K562 (cell line): ENCODE measurements at regions not wholly inside any gene's neighbourhood (a gene's known extent, or its start where the extent isn't known, plus 50 kb on each side); places are given as distances from the start of the nearest gene placed in this dataset.

Experiments used
- ATAC-seq: fragments of 200-7000 bp; cut with Tn5 transposase; 3 replicates; pipeline ENCODE4 v1.9.1; 2020; ENCODE audit warnings: moderate library complexity
- BruUV-seq: library from RNA; stranded (reverse); fragments of 400-500 nt; replicated peaks from 2 replicates; lab custom pipeline; 2021; lab: Mats Ljungman, UMichigan
- CTCF ChIA-PET: fragments of 300-600 bp; formaldehyde crosslinking; extraction: SDS; loops from one replicate; lab custom pipeline; 2021; ENCODE audit warnings: low intra/inter-chr PET ratio; lab: Yijun Ruan, JAX
- POLR2A ChIA-PET: fragments of 300-600, 350-650 bp; sonication (Branson Sonifier 250); formaldehyde crosslinking; extraction: SDS; loops from one replicate; lab custom pipeline; 2021; ENCODE audit warnings: antibody characterized with exemption, inconsistent platforms; lab: Yijun Ruan, JAX
- DNase-seq, 4 experiments: peaks; one replicate each; pipeline versions ENCODE4 v3.0.0 to v3.0.0-alpha.2; 2011 to 2018; ENCODE audit warnings: low spot score in 3 of 4, mixed read lengths in 3 of 4; ENCODE audit errors: extremely low read depth in 1 of 4
- FAIRE-seq: peaks from 2 replicates; lab custom pipeline; 2011; peaks lifted over from hg19 to GRCh38; lab: Jason Lieb, UNC
- H2AFZ ChIP-seq: 2 replicates; pipeline ENCODE4 v1.6.0; 2011; ENCODE audit warnings: low read depth, low read length, control low read depth, inconsistent platforms
- H3K27ac ChIP-seq: fragments of 200-600 bp; 3 replicates; pipeline ENCODE4 v1.8.0; 2011; ENCODE audit warnings: low read depth, mild to moderate bottlenecking, control low read depth, inconsistent platforms, low read length, moderate library complexity, mixed read lengths; ENCODE audit errors: extremely low read depth
- H3K27me3 ChIP-seq, 2 experiments: fragments of 300-600 bp in 1 of 2; 2 replicates in 1 of 2; 3 replicates in 1 of 2; pipeline versions ENCODE4 v1.6.0 to v1.8.0; 2011; ENCODE audit warnings: inconsistent platforms in 2 of 2, low read length in 2 of 2, mild to moderate bottlenecking in 1 of 2, mixed read lengths in 1 of 2, moderate library complexity in 1 of 2; ENCODE audit not compliant: control insufficient read depth in 2 of 2, insufficient read depth in 2 of 2
- H3K36me3 ChIP-seq: fragments of 300-600 bp; 3 replicates; pipeline ENCODE4 v1.8.0; 2011; ENCODE audit warnings: mild to moderate bottlenecking, low read length, inconsistent platforms; ENCODE audit not compliant: control insufficient read depth, insufficient read depth
- H3K4me1 ChIP-seq, 2 experiments: fragments of 200-600 bp in 1 of 2; replicated peaks in 1 of 2; 2 replicates in 1 of 2; 3 replicates in 1 of 2; pipeline versions ENCODE4 v1.5.1 to v1.8.0; 2011; ENCODE audit warnings: inconsistent platforms in 2 of 2, low read length in 2 of 2, mild to moderate bottlenecking in 1 of 2, mixed read lengths in 1 of 2, moderate library complexity in 1 of 2; ENCODE audit not compliant: control insufficient read depth in 2 of 2, insufficient read depth in 2 of 2
- H3K4me2 ChIP-seq: 2 replicates; pipeline ENCODE4 v1.6.1; 2011; ENCODE audit warnings: low read length, control low read depth, inconsistent platforms, mixed read lengths; ENCODE audit not compliant: insufficient read depth
- H3K4me3 ChIP-seq: fragments of 200-600 bp; sonication (generic), shearing (Covaris generic); 2 replicates; pipeline ENCODE4 v1.5.1; 2016; ENCODE audit warnings: control low read depth, inconsistent platforms
- H3K79me2 ChIP-seq: fragments of 200-600 bp; 3 replicates; pipeline ENCODE4 v1.8.0; 2011; ENCODE audit warnings: low read length, inconsistent platforms; ENCODE audit not compliant: control insufficient read depth, insufficient read depth
- H3K9ac ChIP-seq, 2 experiments: 2 replicates each; pipeline versions ENCODE4 v1.6.0 to v1.6.1; 2011; ENCODE audit warnings: low read depth in 2 of 2, low read length in 2 of 2, control low read depth in 1 of 2, inconsistent platforms in 1 of 2, mild to moderate bottlenecking in 1 of 2, mixed read lengths in 1 of 2; ENCODE audit not compliant: insufficient read depth in 1 of 2
- H3K9me1 ChIP-seq: one replicate; pipeline ENCODE4 v1.6.0; 2011; ENCODE audit warnings: inconsistent platforms, mild to moderate bottlenecking, low read length, moderate library complexity; ENCODE audit not compliant: control insufficient read depth, insufficient read depth
- H3K9me3 ChIP-seq: replicated peaks from 2 replicates; pipeline ENCODE4 v1.5.1; 2011; ENCODE audit warnings: low read depth, low read length, inconsistent platforms; ENCODE audit not compliant: control insufficient read depth, insufficient read depth
- H4K20me1 ChIP-seq: replicated peaks from 2 replicates; pipeline ENCODE4 v1.6.1; 2011; ENCODE audit warnings: low read length, inconsistent platforms, mixed read lengths; ENCODE audit not compliant: control insufficient read depth, insufficient read depth
- ERF ChIP-seq: fragments of 450-650 bp; formaldehyde crosslinking; IDR thresholded peaks from 2 replicates; pipeline ENCODE4 v1.4.0; 2020; ENCODE audit warnings: mild to moderate bottlenecking, mixed read lengths
- NEUROD1 ChIP-seq: fragments of 150-350 bp; IDR thresholded peaks from 2 replicates; pipeline ENCODE4 v1.6.1; 2014; ENCODE audit warnings: borderline replicate concordance, low read length, low read depth; ENCODE audit not compliant: partially characterized antibody
- PHF8 ChIP-seq: fragments of 200-600 bp; sonication (generic); IDR thresholded peaks from 2 replicates; pipeline ENCODE4 v1.6.1; 2012; ENCODE audit warnings: mixed run types, mild to moderate bottlenecking, inconsistent platforms, low read length, moderate library complexity, borderline replicate concordance
- PHTF2 ChIP-seq: fragments of 250-450 bp; sonication (Bioruptor Pico); IDR thresholded peaks from 2 replicates; pipeline ENCODE4 v1.5.0; 2021; ENCODE audit warnings: mild to moderate bottlenecking
- TAF7 ChIP-seq: fragments of 450-650 bp; IDR thresholded peaks from 2 replicates; pipeline ENCODE4 v1.6.1; 2016; ENCODE audit warnings: missing genetic modification characterization, missing compliant biosample characterization
- ZBTB17 ChIP-seq: fragments of 450-650 bp; formaldehyde crosslinking; IDR thresholded peaks from 2 replicates; pipeline ENCODE4 v1.4.0; 2020; ENCODE audit warnings: mild to moderate bottlenecking
- ZNF444 ChIP-seq: fragments of 250-450 bp; sonication (Bioruptor Pico); IDR thresholded peaks from 2 replicates; pipeline ENCODE4 v1.4.0; 2020; ENCODE audit warnings: mild to moderate bottlenecking, moderate library complexity
- ZNF583 ChIP-seq: fragments of 250-450 bp; sonication (Bioruptor Pico); IDR thresholded peaks from 2 replicates; pipeline ENCODE4 v1.4.0; 2020
- WGBS: fragments of 100-300 bp; shearing (Covaris generic); methylation state at CpG from one replicate; pipeline ENCODE4 v1.1.6; 2016; ENCODE audit warnings: low coverage, mixed read lengths; ENCODE audit not compliant: insufficient coverage; ENCODE audit errors: missing lambda C conversion rate; 5-methylcytosine and 5-hydroxymethylcytosine counted together
- in situ Hi-C: fragments of 300-500 bp; cut with MboI; formaldehyde crosslinking; loops from 4 replicates; pipeline ENCODE4 v1.15.0; 2018; ENCODE audit warnings: inconsistent platforms, mixed read lengths
- intact Hi-C: fragments of 100-400 bp; cut with micrococcal nuclease; formaldehyde crosslinking; loops from 2 replicates; pipeline ENCODE4 v1.14.2; 2022
- TF ChIP-seq, protein P1 (sequence below): fragments of 450-650 bp; IDR thresholded peaks from 2 replicates; pipeline ENCODE4 v1.6.1; 2016
- TF ChIP-seq, protein P2 (sequence below): fragments of 250-450 bp; sonication (Bioruptor Pico); IDR thresholded peaks from 2 replicates; pipeline ENCODE4 v1.8.0; 2021; ENCODE audit warnings: borderline replicate concordance, mild to moderate bottlenecking, moderate library complexity; ENCODE audit not compliant: poor library complexity, severe bottlenecking
- TF ChIP-seq, protein P3 (sequence below): IDR thresholded peaks from 3 replicates; pipeline ENCODE4 v1.6.1; 2011; ENCODE audit warnings: borderline replicate concordance, mild to moderate bottlenecking; ENCODE audit not compliant: insufficient read length, insufficient read depth

DNA sequence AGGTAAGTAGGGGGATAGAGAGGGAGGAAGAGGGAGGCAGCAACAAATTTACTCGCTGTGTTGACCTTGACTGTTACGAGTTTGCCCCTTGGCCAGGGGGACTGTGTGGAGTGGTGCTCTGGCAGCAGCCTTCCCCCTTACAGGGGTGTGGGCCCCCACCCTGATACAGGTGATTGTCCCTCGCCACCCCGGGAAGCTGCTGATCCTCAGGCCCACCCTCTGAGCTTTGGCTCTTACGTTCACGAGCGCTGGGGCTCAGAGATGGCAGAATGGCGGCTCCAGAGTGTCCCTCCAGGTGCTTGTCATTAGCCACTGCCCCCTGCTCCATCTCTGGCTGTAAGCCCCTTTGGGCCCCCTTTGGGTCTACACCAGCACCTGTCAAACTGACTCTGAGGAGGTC is 88.6 kb downstream of the GLI2 start:
- Histone ChIP-seq H4K20me1 (peaks cover 3% of the 10 kb centered on the region; the same call in 1 of the 2 replicates), H3K9me1 (no peaks in the 10 kb centered on the region), H2AFZ (no peak overlapping the region), H3K79me2 (no peaks in the 10 kb centered on the region), H3K27me3 (peaks cover 38 to 82% of the 10 kb centered on the region in 2 experiments), H3K4me1 (0 out of 5 replicates have a peak, but pooled peaks cover 0 to 3% of the 10 kb centered on the region in 2 experiments), H3K9me3 (no peaks in the 10 kb centered on the region), H3K4me2 (no peak overlapping the region), H3K9ac (no peak overlapping the region), H3K36me3 (no peaks in the 10 kb centered on the region), H3K4me3 (no peak overlapping the region), H3K27ac (no peak overlapping the region)
- in situ Hi-C loops: no loop called here
- POLR2A ChIA-PET: interaction anchor here (0.7 kb wide), 1 partner anchor 9 kb away, joined by 3 read pairs; no protein-coding TSS in a partner anchor
- TF ChIP-seq ZNF583 (no peak), PHF8 (no peak), TAF7 (tag) (no peak), NEUROD1 (no peak), PHTF2 (CRISPR knock-in tag) (no peak), ZNF444 (no peak), ERF (CRISPR knock-in tag) (no peak), ZBTB17 (CRISPR knock-in tag) (no peak)
- TF ChIP-seq, protein P1, sequence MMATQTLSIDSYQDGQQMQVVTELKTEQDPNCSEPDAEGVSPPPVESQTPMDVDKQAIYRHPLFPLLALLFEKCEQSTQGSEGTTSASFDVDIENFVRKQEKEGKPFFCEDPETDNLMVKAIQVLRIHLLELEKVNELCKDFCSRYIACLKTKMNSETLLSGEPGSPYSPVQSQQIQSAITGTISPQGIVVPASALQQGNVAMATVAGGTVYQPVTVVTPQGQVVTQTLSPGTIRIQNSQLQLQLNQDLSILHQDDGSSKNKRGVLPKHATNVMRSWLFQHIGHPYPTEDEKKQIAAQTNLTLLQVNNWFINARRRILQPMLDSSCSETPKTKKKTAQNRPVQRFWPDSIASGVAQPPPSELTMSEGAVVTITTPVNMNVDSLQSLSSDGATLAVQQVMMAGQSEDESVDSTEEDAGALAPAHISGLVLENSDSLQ: no peak
- TF ChIP-seq, protein P2, sequence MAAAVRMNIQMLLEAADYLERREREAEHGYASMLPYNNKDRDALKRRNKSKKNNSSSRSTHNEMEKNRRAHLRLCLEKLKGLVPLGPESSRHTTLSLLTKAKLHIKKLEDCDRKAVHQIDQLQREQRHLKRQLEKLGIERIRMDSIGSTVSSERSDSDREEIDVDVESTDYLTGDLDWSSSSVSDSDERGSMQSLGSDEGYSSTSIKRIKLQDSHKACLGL: no peak
- TF ChIP-seq, protein P3, sequence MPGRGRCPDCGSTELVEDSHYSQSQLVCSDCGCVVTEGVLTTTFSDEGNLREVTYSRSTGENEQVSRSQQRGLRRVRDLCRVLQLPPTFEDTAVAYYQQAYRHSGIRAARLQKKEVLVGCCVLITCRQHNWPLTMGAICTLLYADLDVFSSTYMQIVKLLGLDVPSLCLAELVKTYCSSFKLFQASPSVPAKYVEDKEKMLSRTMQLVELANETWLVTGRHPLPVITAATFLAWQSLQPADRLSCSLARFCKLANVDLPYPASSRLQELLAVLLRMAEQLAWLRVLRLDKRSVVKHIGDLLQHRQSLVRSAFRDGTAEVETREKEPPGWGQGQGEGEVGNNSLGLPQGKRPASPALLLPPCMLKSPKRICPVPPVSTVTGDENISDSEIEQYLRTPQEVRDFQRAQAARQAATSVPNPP: no peak
- no peak for DNase-seq
- intact Hi-C loops: no loop called here
- ATAC-seq: no peak
- 0% methylated on average over 6 of the region's 8 CpGs for WGBS
- CTCF ChIA-PET: no interaction called here
- BruUV-seq: no TSS peak
- FAIRE-seq: no peak
